Activated T-cell treated with anti-CD3 and anti-CD28 coated beads, Interleukin-2, amount 50 U/mL, for 72 hours (primary cell): ENCODE measurements at regions not wholly inside any gene's neighbourhood (a gene's known extent, or its start where the extent isn't known, plus 50 kb on each side); places are given as distances from the start of the nearest gene placed in this dataset.
"Not testable (repeated sequence)": the region's sequence is repeated elsewhere in the genome, so short reads cannot be mapped to it uniquely, and the experiment has no call there.

ENCODE experiments used
- ATAC-seq, 2 donors: fragments of 150-1000 bp; cut with Tn5 transposase; replicated peaks in 1 of 2; 2 replicates each; pipeline ENCODE4 v1.10.0; 2021; ENCODE audit warnings: moderate library complexity in 2 of 2, mild to moderate bottlenecking in 1 of 2
- DNase-seq, 2 donors: peaks; one replicate each; pipeline ENCODE4 v3.0.0; 2021 to 2022; ENCODE audit warnings: mixed read lengths in 1 of 2
- H3K27ac Mint-ChIP-seq: one replicate; pipeline ENCODE4 v1.8.0; 2022; ENCODE audit warnings: mild to moderate bottlenecking, moderate library complexity, mixed read lengths
- H3K27me3 Mint-ChIP-seq: one replicate; pipeline ENCODE4 v1.8.0; 2022; ENCODE audit warnings: low read depth, mixed read lengths
- H3K36me3 Mint-ChIP-seq, 2 donors: one replicate each; pipeline ENCODE4 v1.8.0; 2022; ENCODE audit warnings: mixed read lengths in 2 of 2, mild to moderate bottlenecking in 1 of 2; ENCODE audit not compliant: insufficient read depth in 2 of 2
- H3K4me1 Mint-ChIP-seq: one replicate; pipeline ENCODE4 v1.8.0; 2022; ENCODE audit warnings: low read depth, mixed read lengths
- H3K4me3 Mint-ChIP-seq, 2 donors: one replicate each; pipeline ENCODE4 v1.8.0; 2022; ENCODE audit warnings: mild to moderate bottlenecking in 2 of 2, mixed read lengths in 2 of 2, moderate library complexity in 2 of 2
- H3K9me3 Mint-ChIP-seq, 2 donors: one replicate each; pipeline ENCODE4 v1.8.0; 2022; ENCODE audit warnings: mixed read lengths in 2 of 2

- peak overlapping the region; percentile 70 to 79 for H3K4me3 Mint-ChIP-seq
- no peaks in the 10 kb centered on the region for H3K27me3 Mint-ChIP-seq
- H3K4me1 Mint-ChIP-seq, result peaks cover 65% of the 10 kb centered on the region
- H3K36me3 Mint-ChIP-seq, result peaks cover 2 to 11% of the 10 kb centered on the region in 2 donors
- DNase-seq (peak; percentile 64 to 70), ATAC-seq (peak; percentile 74 to 75)
- H3K27ac Mint-ChIP-seq, result peak overlapping the region; percentile 97
- H3K9me3 Mint-ChIP-seq, result peaks cover 0 to under 1% of the 10 kb centered on the region in 2 donors
Measured at GRCh38 chr2:195563857-195564512, 93.0 kb upstream of the SLC39A10 start.

DNA sequence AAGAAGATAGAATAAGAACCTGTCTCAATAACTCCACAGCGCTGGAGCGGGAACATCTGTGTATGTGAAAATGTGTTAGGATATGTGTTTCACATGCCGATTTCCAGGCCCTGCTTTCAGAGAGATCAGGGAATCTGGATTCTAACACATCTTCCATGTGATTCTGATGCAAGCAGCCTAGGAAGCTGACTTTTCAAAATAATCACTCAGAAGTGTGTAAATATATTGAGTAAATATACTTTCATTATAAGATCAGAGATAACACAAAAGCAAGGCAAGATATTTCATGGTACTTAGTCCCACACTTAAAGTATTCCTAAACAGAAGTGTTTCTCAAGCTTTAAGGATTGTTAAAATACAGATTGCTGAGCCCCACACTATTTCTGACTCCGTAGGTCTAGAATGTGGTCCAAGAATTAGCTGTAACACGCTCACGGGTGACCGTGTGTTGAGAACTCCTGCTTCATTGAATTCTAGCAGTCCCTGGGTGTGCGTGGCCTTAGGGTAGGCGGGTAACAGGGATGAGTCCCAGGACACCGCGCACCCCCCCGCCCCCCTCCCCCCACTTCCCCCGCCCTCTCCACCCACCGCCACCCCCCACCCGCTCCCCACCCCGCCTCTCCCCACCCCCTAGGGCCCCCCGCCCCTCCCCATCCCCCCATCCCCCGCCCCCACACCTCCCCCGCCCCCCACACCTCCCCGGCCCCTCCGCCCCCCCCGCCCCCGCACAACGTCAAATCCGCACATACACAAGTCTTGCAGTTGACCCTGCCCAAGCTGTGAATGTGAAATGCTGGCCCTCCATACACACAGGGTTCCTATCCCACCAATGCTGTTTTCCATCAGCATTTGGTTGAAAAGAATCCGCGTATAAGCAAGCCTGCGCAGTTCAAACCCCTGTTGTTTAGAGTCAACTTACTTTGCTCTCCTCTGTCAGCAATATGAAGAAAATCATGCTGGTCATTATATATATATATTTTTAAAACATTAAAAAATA is 94.2 kb upstream of the SLC39A10 start:
- H3K27ac Mint-ChIP-seq, result peak overlapping the region; percentile 100
- peak overlapping the region; percentile 76 to 91 for H3K4me3 Mint-ChIP-seq
- H3K4me1 Mint-ChIP-seq, result peaks cover 74% of the 10 kb centered on the region
- H3K9me3 Mint-ChIP-seq, result peaks cover 3 to 7% of the 10 kb centered on the region in 2 donors
- peak; percentile 19 to 40 for ATAC-seq
- peaks cover 6 to 17% of the 10 kb centered on the region in 2 donors for H3K36me3 Mint-ChIP-seq
- H3K27me3 Mint-ChIP-seq, result no peaks in the 10 kb centered on the region
- DNase-seq, result peak; percentile 64 to 69

- Mint-ChIP-seq H3K4me1 (peaks cover 80% of the 10 kb centered on the region), H3K9me3 (peaks cover 3 to 7% of the 10 kb centered on the region in 2 donors), H3K36me3 (peaks cover 7 to 20% of the 10 kb centered on the region in 2 donors), H3K4me3 (peak overlapping the region; percentile 76 to 91), H3K27ac (peak overlapping the region; percentile 100), H3K27me3 (no peaks in the 10 kb centered on the region)
- no peak for ATAC-seq
- DNase-seq, result no peak
Measured at GRCh38 chr2:195561116-195561921, 95.7 kb upstream of the SLC39A10 start.

DNA sequence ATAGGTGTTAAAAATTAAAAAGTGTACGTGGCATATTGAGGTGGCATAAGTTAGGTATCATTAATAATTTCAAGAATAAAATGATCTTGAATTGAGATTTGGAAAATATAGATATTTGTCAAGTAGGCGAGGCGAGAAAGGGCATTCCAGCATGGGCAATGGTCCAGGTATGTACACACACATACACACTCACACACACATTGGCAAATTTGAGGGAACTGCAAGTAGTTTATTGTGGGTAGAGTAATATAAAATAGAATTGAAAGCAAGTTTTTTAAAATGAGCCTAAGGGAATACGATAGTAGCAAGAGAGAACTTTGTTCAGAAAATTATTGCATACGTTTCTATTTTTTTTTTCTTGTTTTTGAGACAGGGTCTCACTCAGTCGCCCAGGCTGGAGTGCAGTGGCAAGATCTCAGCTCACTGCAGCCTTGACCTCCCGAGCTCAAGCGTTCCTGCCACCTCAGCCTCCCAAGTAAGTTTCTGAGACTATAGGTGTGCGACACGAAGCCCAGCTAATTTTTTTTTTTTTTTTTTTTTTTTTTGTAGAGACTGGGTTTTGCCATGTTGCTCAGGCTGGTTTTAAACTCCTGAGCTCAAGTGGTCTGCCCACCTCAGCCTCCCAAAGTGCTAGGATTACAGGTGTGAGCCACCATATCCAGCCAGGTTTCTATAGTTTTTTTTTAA is 96.7 kb upstream of the SLC39A10 start:
- peaks cover 76% of the 10 kb centered on the region for H3K4me1 Mint-ChIP-seq

GRCh38 chr2:195559431-195559914 is 97.6 kb upstream of the SLC39A10 start:
- ATAC-seq, result peak; percentile 68 to 72
- Mint-ChIP-seq H3K4me3 (peak overlapping the region; percentile 76 to 91), H3K36me3 (peaks cover 7 to 22% of the 10 kb centered on the region in 2 donors), H3K4me1 (peaks cover 69% of the 10 kb centered on the region), H3K9me3 (peaks cover 3 to 7% of the 10 kb centered on the region in 2 donors), H3K27me3 (no peaks in the 10 kb centered on the region), H3K27ac (peak overlapping the region; percentile 100)
- DNase-seq, result peak; percentile 79 to 87

More for the DNA sequence above, 96.7 kb upstream of the SLC39A10 start:
- DNase-seq, result no peak
- Mint-ChIP-seq H3K27ac (peak overlapping the region; percentile 100), H3K4me3 (peak overlapping the region; percentile 76 to 91), H3K27me3 (no peaks in the 10 kb centered on the region), H3K36me3 (peaks cover 7 to 21% of the 10 kb centered on the region in 2 donors), H3K9me3 (peaks cover 3 to 7% of the 10 kb centered on the region in 2 donors)
- ATAC-seq, result no peak

- DNase-seq, result no peak
- H3K27ac Mint-ChIP-seq, result no peak overlapping the region
Measured at GRCh38 chr2:195555971-195556370, 101.1 kb upstream of the SLC39A10 start.

DNA sequence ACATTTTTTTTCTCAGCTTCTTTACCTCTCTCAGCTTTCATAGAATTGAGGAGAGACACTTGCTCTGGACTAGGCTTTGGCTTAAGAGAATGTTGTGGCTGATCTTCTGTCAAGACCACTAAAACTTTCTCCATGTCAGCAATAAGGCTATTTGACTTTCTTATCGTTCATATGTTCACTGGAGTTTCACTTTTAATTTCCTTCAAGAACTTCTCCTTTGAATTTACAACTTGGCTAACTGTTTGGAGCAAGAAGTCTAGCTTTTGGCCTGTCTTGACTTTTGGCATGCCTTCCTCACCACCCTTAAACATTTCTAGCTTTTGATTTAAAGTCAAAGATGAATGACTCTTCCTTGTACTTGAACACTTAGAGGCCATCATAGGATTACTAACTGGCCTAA is 104.4 kb upstream of the SLC39A10 start:
- Mint-ChIP-seq H3K36me3 (peaks cover 35 to 46% of the 10 kb centered on the region in 2 donors), H3K4me3 (peak overlapping the region; percentile 59 to 74), H3K27me3 (no peaks in the 10 kb centered on the region), H3K27ac (peak overlapping the region; percentile 89), H3K4me1 (peaks cover 77% of the 10 kb centered on the region), H3K9me3 (peaks cover 12 to 13% of the 10 kb centered on the region in 2 donors)
- ATAC-seq (no peak), DNase-seq (no peak)

More at GRCh38 chr2:195555971-195556370, 101.1 kb upstream of the SLC39A10 start:
- ATAC-seq, result no peak
- Mint-ChIP-seq H3K9me3 (peaks cover 9 to 12% of the 10 kb centered on the region in 2 donors), H3K4me1 (peaks cover 78% of the 10 kb centered on the region), H3K4me3 (peak overlapping the region in 1 of 2 donors; percentile 36), H3K36me3 (peaks cover 22 to 42% of the 10 kb centered on the region in 2 donors), H3K27me3 (no peaks in the 10 kb centered on the region)

- H3K4me3 Mint-ChIP-seq, result peak overlapping the region in 1 of 2 donors; percentile 19
- H3K27me3 Mint-ChIP-seq, result no peaks in the 10 kb centered on the region
- ATAC-seq, result no peak
- peak overlapping the region; percentile 81 for H3K27ac Mint-ChIP-seq
- peaks cover 33 to 47% of the 10 kb centered on the region in 2 donors for H3K36me3 Mint-ChIP-seq
- peaks cover 82% of the 10 kb centered on the region for H3K4me1 Mint-ChIP-seq
- no peak for DNase-seq
- H3K9me3 Mint-ChIP-seq, result peaks cover 11 to 13% of the 10 kb centered on the region in 2 donors
Measured at GRCh38 chr2:195548198-195548940, 108.7 kb upstream of the SLC39A10 start.

DNA sequence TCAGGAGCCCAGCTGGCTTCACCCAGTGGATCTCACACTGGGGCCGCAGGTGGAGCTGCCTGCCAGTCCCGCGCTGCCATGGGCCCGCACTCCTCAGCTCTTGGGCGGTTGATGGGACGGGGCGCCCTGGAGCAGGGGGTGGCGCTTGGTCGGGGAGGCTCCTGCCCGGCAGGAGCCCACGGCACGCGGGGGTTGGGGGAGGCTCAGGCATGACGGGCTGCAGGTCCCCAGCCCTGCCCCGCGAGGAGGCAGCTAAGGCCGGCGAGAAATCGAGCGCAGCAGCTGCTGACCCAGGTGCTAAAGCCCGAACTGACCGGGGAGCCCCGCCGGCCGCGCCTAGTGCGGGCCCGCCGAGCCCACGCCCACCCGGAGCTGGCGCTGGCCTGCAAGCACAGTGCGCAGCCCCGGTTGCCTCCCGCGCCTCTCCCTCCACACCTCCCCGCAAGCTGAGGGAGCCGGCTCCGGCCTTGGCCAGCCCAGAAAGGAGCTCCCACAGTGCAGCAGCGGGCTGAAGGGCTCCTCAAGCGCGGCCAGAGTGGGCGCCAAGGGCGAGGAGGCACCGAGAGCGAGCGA is 109.7 kb upstream of the SLC39A10 start:
- H3K4me1 Mint-ChIP-seq, result peaks cover 82% of the 10 kb centered on the region

DNA sequence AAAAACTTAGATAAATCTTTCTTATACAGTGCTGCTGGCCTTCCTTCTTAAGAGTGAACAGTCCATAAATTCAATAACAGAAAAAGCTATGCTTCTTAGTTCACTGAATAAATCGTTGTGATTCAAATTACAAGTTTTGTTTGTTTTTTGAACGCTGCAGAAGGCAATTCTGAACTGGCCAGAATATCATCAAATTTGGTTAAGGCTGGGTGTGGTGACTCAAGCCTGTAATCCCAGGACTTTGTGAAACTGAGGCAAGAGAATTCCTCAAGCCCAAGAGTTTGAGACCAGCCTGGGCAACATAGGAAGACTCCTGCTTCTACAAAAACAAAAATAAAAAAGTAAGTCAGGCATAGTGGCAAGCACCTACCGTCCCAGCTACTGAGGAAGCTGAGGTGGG is 111.2 kb upstream of the SLC39A10 start:
- Mint-ChIP-seq H3K27me3 (no peaks in the 10 kb centered on the region), H3K36me3 (peaks cover 33 to 41% of the 10 kb centered on the region in 2 donors), H3K27ac (peak overlapping the region; percentile 40), H3K4me3 (peak overlapping the region in 1 of 2 donors; percentile 45), H3K9me3 (peaks cover 7 to 9% of the 10 kb centered on the region in 2 donors), H3K4me1 (peaks cover 84% of the 10 kb centered on the region)
- DNase-seq, result no peak
- no peak for ATAC-seq

More for the DNA sequence above, 109.7 kb upstream of the SLC39A10 start:
- H3K4me3 Mint-ChIP-seq, H3K27ac Mint-ChIP-seq, ATAC-seq, DNase-seq, H3K27me3 Mint-ChIP-seq: not testable (repeated sequence)
- Mint-ChIP-seq H3K36me3 (peaks cover 33 to 42% of the 10 kb centered on the region in 2 donors), H3K9me3 (peaks cover 8 to 11% of the 10 kb centered on the region in 2 donors)
